ENCODE measurements at regions not wholly inside any gene's neighbourhood (a gene's known extent, or its start where the extent isn't known, plus 50 kb on each side); places are given as distances from the start of the nearest gene placed in this dataset.

GRCh38 chr7:36090976-36091873 is 61.8 kb upstream of the EEPD1 start (continued):
- no peak for TF ChIP-seq FOSL2 (IDR thresholded peaks at IDR 0.05)
- no peak for TF ChIP-seq FOSL2 (CRISPR knock-in tag; IDR thresholded peaks at IDR 0.05)
- no peak for TF ChIP-seq ZSCAN20 (CRISPR knock-in tag; IDR thresholded peaks at IDR 0.05)
- no peak for TF ChIP-seq ZC3H11A (IDR thresholded peaks at IDR 0.05)
- no peak for TF ChIP-seq EHF (CRISPR knock-in tag; IDR thresholded peaks at IDR 0.05)
- TF ChIP-seq PHF8 (IDR thresholded peaks at IDR 0.05; ENCODE audit: borderline replicate concordance, low read depth) = no peak
- no peak for TF ChIP-seq CHD4 (IDR thresholded peaks at IDR 0.05; ENCODE audit: borderline replicate concordance)

- 75% methylated on average over 2 of the region's 2 CpGs for WGBS (ENCODE audit: missing lambda C conversion rate)
- POLR2A ChIA-PET = no interaction called here
- Histone ChIP-seq H3K4me3 (no peak overlapping the region), H3K4me1 (peaks cover 4% of the 10 kb centered on the region; the same call in 1 of the 3 replicates), H3K4me2 (no peak overlapping the region), H3K9me3 (no peaks in the 10 kb centered on the region), H3K27ac (no peak overlapping the region)
- peak in 1 of 2 experiments; percentile 36; a peak in 1 of 6 replicates for ATAC-seq
- no peak for TF ChIP-seq POLR2AphosphoS2 (conservative IDR thresholded peaks at IDR 0.05; ENCODE audit: low read length)
- TF ChIP-seq RNF2 (IDR thresholded peaks at IDR 0.05; ENCODE audit: borderline replicate concordance, low read depth) = no peak
- no peak for TF ChIP-seq EHMT2 (IDR thresholded peaks at IDR 0.05; ENCODE audit: low read depth)
- TF ChIP-seq MYC (IDR thresholded peaks at IDR 0.05; ENCODE audit: borderline replicate concordance, low read length) = no peak
- no peak for TF ChIP-seq BHLHE40 (IDR thresholded peaks at IDR 0.05; ENCODE audit: low read depth, low read length)
- TF ChIP-seq RARB (CRISPR knock-in tag; IDR thresholded peaks at IDR 0.05) = no peak
- TF ChIP-seq CHD4 (IDR thresholded peaks at IDR 0.05; ENCODE audit: borderline replicate concordance) = no peak
- no peak for TF ChIP-seq POLR2A (IDR thresholded peaks at IDR 0.05; ENCODE audit: low read length)
- TF ChIP-seq ZC3H11A (IDR thresholded peaks at IDR 0.05) = no peak
- no peak for TF ChIP-seq TP53 (CRISPR knock-in tag; IDR thresholded peaks at IDR 0.05)
- no peak for TF ChIP-seq CBX2 (IDR thresholded peaks at IDR 0.05; ENCODE audit: borderline replicate concordance, low read depth)
- TF ChIP-seq MAFK (IDR thresholded peaks at IDR 0.05; ENCODE audit: partially characterized antibody) = no peak
- CTCF ChIA-PET = interaction anchor here (0.6 to 2.7 kb wide), 2 partner anchors 9 to 299 kb away, joined by 4 to 7 read pairs; no protein-coding TSS in a partner anchor
- no peak for FAIRE-seq
- no peak for DNase-seq (ENCODE audit: low read depth in 1 of 2, low spot score in 1 of 2)
These were observed 61.2 kb upstream of the EEPD1 start for GRCh38 chr7:36091874-36092176.

GRCh38 chr7:36092221-36092771 is 60.8 kb upstream of the EEPD1 start:
- Histone ChIP-seq H3K4me3 (no peak overlapping the region), H3K27ac (no peak overlapping the region), H3K4me2 (no peak overlapping the region), H3K9me3 (no peaks in the 10 kb centered on the region), H3K4me1 (peaks cover 4% of the 10 kb centered on the region; the same call in 1 of the 3 replicates)
- DNase-seq (ENCODE audit: low read depth in 1 of 2, low spot score in 1 of 2) = no peak
- ChIA-PET CTCF (interaction anchor here (2.7 kb wide), 1 partner anchor 9 kb away, joined by 7 read pairs; no protein-coding TSS in a partner anchor), POLR2A (no interaction called here)
- no peak for ATAC-seq
- WGBS (ENCODE audit: missing lambda C conversion rate) = 86% methylated on average over 11 of the region's 11 CpGs
- TF ChIP-seq KDM5A (IDR thresholded peaks at IDR 0.05) = no peak
- TF ChIP-seq CBX8 (IDR thresholded peaks at IDR 0.05) = no peak
- no peak for TF ChIP-seq ZSCAN20 (CRISPR knock-in tag; IDR thresholded peaks at IDR 0.05)
- no peak for TF ChIP-seq NFE2L2 (conservative IDR thresholded peaks at IDR 0.05; ENCODE audit: low read length)
- no peak for TF ChIP-seq MAZ (IDR thresholded peaks at IDR 0.05; ENCODE audit: borderline replicate concordance, low read depth, low read length)
- no peak for TF ChIP-seq FOXS1 (CRISPR knock-in tag; IDR thresholded peaks at IDR 0.05)
- TF ChIP-seq REST (IDR thresholded peaks at IDR 0.05) = no peak
- TF ChIP-seq NR3C1 (IDR thresholded peaks at IDR 0.05) = no peak
- no peak for FAIRE-seq
